ENCODE measurements at regions not wholly inside any gene's neighbourhood (a gene's known extent, or its start where the extent isn't known, plus 50 kb on each side); places are given as distances from the start of the nearest gene placed in this dataset.

DNA sequence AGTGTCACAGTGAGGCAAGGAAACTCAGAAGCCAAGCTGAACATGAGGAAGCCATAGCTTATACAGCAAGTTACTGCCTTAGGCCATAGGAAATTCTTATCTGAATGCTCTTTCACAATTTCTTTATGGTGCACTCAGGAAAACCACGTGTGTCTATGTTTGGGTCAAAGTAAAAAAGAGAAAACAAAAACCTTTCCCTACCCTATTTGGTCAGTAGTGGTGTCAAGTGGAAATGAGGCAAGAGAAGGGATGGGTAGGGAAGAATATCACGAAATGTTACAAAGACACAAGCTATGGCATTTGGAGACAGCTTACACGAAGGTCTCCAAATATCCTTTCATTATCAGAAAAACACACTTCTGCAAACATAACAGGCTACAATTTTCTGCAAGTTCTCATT, 83.4 kb upstream of the INPP4B start:
- TF ChIP-seq YY1 (IDR thresholded peaks at IDR 0.05; ENCODE audit: insufficient read depth, insufficient read length) (no peak), ZNF274 (IDR thresholded peaks at IDR 0.05; ENCODE audit: low read depth, low read length) (no peak)

Data from NT2/D1 (cell line).